ENCODE measurements at regions not wholly inside any gene's neighbourhood (a gene's known extent, or its start where the extent isn't known, plus 50 kb on each side); places are given as distances from the start of the nearest gene placed in this dataset.

- Mint-ChIP-seq H3K36me3 (no peaks in the 10 kb centered on the region), H3K27ac (no peak overlapping the region), H3K27me3 (no peaks in the 10 kb centered on the region), H3K4me3 (no peak overlapping the region), H3K4me1 (ENCODE audit: unreplicated experiment) (peaks cover 26% of the 10 kb centered on the region), H3K9me3 (no peaks in the 10 kb centered on the region)
- no peak for DNase-seq (ENCODE audit: extremely low spot score, unreplicated experiment)
- TF ChIP-seq CTCF (conservative IDR thresholded peaks at IDR 0.05): no peak
These were observed 229.6 kb upstream of the TBC1D5 start for GRCh38 chr3:17972030-17972429.

GRCh38 chr3:17969985-17970568 is 227.6 kb upstream of the TBC1D5 start:
- DNase-seq (ENCODE audit: extremely low spot score, unreplicated experiment): no peak
- Mint-ChIP-seq H3K36me3 (no peaks in the 10 kb centered on the region), H3K27ac (no peak overlapping the region), H3K4me1 (ENCODE audit: unreplicated experiment) (peaks cover 26% of the 10 kb centered on the region), H3K9me3 (no peaks in the 10 kb centered on the region), H3K27me3 (no peaks in the 10 kb centered on the region), H3K4me3 (no peak overlapping the region)
- TF ChIP-seq CTCF (conservative IDR thresholded peaks at IDR 0.05): no peak

DNA sequence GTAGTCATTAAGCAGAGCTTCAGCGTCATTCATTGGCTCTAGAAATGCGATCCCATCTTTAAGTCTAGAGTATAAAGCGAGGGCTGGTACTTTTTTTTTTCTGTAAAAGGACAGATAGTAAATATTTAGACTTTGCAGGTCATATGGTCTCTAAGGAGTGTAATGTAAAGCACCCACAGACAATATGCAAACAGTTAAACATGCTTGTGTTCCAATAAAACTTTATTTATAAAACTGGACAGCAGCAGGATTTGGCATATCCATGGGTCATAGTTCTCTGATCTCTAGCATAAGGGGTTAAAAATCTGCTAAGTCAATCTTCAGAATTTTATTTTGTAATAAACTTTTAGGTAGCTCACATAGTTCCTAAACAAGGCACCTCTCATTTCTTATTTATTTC is 226.8 kb upstream of the TBC1D5 start:
- Mint-ChIP-seq H3K4me3 (no peak overlapping the region), H3K27ac (no peak overlapping the region), H3K36me3 (no peaks in the 10 kb centered on the region), H3K9me3 (no peaks in the 10 kb centered on the region), H3K27me3 (no peaks in the 10 kb centered on the region), H3K4me1 (ENCODE audit: unreplicated experiment) (peaks cover 26% of the 10 kb centered on the region)
- TF ChIP-seq CTCF (conservative IDR thresholded peaks at IDR 0.05): no peak
- no peak for DNase-seq (ENCODE audit: extremely low spot score, unreplicated experiment)

GRCh38 chr3:17967953-17968607 is 225.6 kb upstream of the TBC1D5 start:
- no peaks in the 10 kb centered on the region for H3K9me3 Mint-ChIP-seq

GRCh38 chr3:17967111-17967510 is 224.7 kb upstream of the TBC1D5 start:
- DNase-seq (ENCODE audit: extremely low spot score, unreplicated experiment): no peak
- H3K9me3 Mint-ChIP-seq: no peaks in the 10 kb centered on the region
- H3K4me3 Mint-ChIP-seq: no peak overlapping the region
- peaks cover 7% of the 10 kb centered on the region for H3K4me1 Mint-ChIP-seq (ENCODE audit: unreplicated experiment)
- H3K27me3 Mint-ChIP-seq: no peaks in the 10 kb centered on the region
- H3K36me3 Mint-ChIP-seq: no peaks in the 10 kb centered on the region
- H3K27ac Mint-ChIP-seq: no peak overlapping the region
- TF ChIP-seq CTCF (conservative IDR thresholded peaks at IDR 0.05): no peak

More at GRCh38 chr3:17967953-17968607, 225.6 kb upstream of the TBC1D5 start:
- no peak for DNase-seq (ENCODE audit: extremely low spot score, unreplicated experiment)
- Mint-ChIP-seq H3K27ac (no peak overlapping the region), H3K4me3 (no peak overlapping the region), H3K27me3 (no peaks in the 10 kb centered on the region), H3K4me1 (ENCODE audit: unreplicated experiment) (peaks cover 16% of the 10 kb centered on the region), H3K36me3 (no peaks in the 10 kb centered on the region)
- TF ChIP-seq CTCF (conservative IDR thresholded peaks at IDR 0.05): no peak
